Omental fat pad (tissue), 3 donors: ENCODE measurements at regions not wholly inside any gene's neighbourhood (a gene's known extent, or its start where the extent isn't known, plus 50 kb on each side); places are given as distances from the start of the nearest gene placed in this dataset.
"Not testable (repeated sequence)": the region's sequence is repeated elsewhere in the genome, so short reads cannot be mapped to it uniquely, and the experiment has no call there.

Experiments used
- ATAC-seq: fragments of 150-250 bp; one replicate; pipeline ENCODE4 v1.9.1; 2016; ENCODE audit warnings: mild to moderate bottlenecking, moderate library complexity; ENCODE audit not compliant: low FRiP score
- DNase-seq: peaks from one replicate; pipeline ENCODE4 v3.0.0-alpha.2; 2019; ENCODE audit warnings: low spot score
- CTCF ChIP-seq, 3 donors: fragments of 450-650 bp; IDR thresholded peaks; one replicate each; pipeline ENCODE4 v1.5.1; 2016 to 2017; ENCODE audit warnings: antibody characterized with exemption in 3 of 3, mild to moderate bottlenecking in 3 of 3, moderate library complexity in 2 of 3

- TF ChIP-seq CTCF (IDR thresholded peaks at IDR 0.05): no peak
- DNase-seq (no peak), ATAC-seq (peak; percentile 60)
These were observed 119.8 kb downstream of the TMEM121 start for GRCh38 chr14:105646175-105646574.

- not testable (repeated sequence) for ATAC-seq, DNase-seq
These were observed 120.4 kb downstream of the TMEM121 start for GRCh38 chr14:105646711-105647281.

GRCh38 chr14:105647426-105647783, 121.0 kb downstream of the TMEM121 start:
- ATAC-seq: peak; percentile 31
- not testable (repeated sequence) for DNase-seq

DNA sequence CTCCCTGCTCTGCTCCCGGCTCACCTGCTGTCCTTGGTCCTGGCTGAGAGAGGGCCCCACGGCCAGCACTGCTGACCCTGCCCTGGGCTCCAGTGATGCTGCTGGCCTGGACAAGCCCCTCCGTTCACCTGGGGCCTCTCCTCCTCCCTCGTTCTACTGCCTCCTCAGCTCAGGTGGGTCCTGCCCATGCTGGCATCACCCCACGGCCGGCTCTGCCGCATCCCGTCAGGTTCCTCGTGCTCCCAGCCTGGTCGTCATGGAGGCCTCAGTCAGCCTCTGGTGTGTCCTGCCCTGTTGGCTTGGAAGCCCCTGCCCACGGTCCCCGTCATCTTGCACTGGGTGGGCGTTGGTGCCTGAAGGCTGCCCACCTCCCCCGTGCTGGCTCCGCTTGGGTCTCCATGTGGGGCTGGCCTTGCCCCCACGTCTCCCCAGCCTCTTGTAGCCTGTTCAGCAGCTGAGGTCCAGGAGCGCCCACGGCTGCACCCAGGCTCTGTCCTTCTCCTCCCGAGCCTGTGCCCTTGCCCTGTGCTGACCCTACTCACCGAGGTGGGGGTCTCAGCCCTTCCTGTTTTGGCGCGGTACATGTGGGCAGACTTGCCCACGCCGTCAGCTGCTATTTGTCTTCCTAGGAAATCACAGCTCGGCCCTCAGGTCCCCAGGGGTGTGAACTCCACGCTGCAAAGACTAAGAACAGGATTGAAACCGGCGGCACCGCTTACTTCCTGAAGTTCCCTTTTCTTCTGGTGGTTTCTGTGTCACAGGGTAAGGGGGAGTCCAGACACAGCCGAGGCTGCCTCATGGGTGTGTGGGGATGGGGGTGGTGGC, 121.6 kb downstream of the TMEM121 start:
- TF ChIP-seq CTCF (IDR thresholded peaks at IDR 0.05): no peak
- peak; percentile 2 for ATAC-seq
- DNase-seq: no peak

GRCh38 chr14:105648609-105649535, 122.5 kb downstream of the TMEM121 start:
- not testable (repeated sequence) for ATAC-seq, DNase-seq

GRCh38 chr14:105652317-105652716, 125.9 kb downstream of the TMEM121 start:
- not testable (repeated sequence) for DNase-seq, ATAC-seq

DNA sequence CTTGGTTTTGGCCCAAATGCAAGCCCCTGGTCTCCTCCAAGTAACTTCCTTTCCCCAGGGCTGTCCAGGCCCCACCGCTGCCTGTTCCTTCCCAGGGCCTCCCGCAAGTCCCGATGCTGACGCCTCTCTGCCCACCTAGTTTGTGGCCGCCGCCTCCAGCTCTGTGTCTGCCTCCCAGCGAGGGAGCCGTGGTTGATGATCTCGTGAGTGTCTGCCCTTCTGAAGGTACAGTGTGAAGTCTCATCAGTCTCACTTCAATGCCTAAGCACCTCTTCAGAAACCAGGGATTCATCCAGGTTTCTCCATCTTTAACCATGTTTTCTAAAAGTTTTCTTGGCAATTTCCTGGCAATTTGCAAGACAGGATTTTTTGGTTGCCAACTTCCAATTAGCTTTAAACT, 127.5 kb downstream of the TMEM121 start:
- not testable (repeated sequence) for DNase-seq, ATAC-seq

GRCh38 chr14:105659255-105659654, 132.9 kb downstream of the TMEM121 start:
- not testable (repeated sequence) for DNase-seq, ATAC-seq

DNA sequence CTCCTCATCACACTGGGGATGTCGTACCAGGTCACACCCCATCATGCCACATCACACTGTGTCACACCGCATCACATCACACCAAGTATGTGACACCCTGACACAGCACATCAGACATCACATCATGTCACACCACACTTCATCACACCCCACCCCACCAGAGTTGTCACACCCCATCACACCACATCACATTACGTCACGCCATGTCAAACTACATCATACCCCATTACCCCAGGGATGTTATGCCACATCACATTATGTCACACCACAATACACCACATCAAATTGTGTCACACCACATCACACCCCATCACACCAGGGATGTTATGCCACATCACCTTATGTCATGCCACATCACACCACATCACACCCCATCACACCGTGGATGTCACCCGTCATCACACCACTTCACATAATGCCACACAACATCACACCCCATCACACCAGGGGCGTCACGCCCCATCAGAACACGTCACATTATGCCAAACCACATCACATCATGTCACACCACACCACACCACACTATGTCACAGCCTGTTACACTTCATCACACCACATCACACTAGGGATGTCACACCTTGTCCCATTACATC, 133.6 kb downstream of the TMEM121 start:
- TF ChIP-seq CTCF (IDR thresholded peaks at IDR 0.05): no peak
- DNase-seq (no peak), ATAC-seq (no peak)
